ENCODE measurements at regions not wholly inside any gene's neighbourhood (a gene's known extent, or its start where the extent isn't known, plus 50 kb on each side); places are given as distances from the start of the nearest gene placed in this dataset.

DNA sequence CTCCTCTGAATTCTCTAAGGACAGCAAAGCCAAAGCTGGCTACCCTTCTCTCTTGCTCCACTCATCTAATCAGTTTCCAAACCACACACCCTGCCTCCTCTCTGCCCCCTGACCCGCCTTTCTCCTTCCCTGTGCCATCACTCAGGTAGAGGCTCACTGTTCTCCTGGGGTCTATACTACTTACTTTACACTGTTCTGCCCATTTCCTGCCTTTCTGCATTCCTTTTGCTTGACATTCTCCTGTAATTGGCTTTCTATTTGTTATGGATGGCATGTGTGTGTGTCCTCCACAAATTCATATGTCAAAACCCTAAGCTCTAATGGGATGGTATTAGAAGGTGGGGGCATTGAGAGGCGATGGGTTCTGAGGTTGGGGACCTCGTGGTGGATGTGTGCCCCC, 675.2 kb upstream of the ID2 start:
- no peak for DNase-seq
- H3K36me3 ChIP-seq: no peaks in the 10 kb centered on the region
- WGBS, 2 donors: 93 to 96% methylated on average over 3 of the region's 3 CpGs
- H3K27me3 ChIP-seq: no peaks in the 10 kb centered on the region
- H3K4me3 ChIP-seq (replicated peaks in 1 of 3): no peak overlapping the region
- H3K27ac ChIP-seq: no peak overlapping the region
- no peaks in the 10 kb centered on the region for H3K9me3 ChIP-seq
- TF ChIP-seq POLR2A (IDR thresholded peaks at IDR 0.05): no peak
- TF ChIP-seq, protein P1, sequence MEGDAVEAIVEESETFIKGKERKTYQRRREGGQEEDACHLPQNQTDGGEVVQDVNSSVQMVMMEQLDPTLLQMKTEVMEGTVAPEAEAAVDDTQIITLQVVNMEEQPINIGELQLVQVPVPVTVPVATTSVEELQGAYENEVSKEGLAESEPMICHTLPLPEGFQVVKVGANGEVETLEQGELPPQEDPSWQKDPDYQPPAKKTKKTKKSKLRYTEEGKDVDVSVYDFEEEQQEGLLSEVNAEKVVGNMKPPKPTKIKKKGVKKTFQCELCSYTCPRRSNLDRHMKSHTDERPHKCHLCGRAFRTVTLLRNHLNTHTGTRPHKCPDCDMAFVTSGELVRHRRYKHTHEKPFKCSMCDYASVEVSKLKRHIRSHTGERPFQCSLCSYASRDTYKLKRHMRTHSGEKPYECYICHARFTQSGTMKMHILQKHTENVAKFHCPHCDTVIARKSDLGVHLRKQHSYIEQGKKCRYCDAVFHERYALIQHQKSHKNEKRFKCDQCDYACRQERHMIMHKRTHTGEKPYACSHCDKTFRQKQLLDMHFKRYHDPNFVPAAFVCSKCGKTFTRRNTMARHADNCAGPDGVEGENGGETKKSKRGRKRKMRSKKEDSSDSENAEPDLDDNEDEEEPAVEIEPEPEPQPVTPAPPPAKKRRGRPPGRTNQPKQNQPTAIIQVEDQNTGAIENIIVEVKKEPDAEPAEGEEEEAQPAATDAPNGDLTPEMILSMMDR (IDR thresholded peaks at IDR 0.05): no peak
- intact Hi-C loops (cut with DNase I): no loop called here
- H3K4me1 ChIP-seq: no peaks in the 10 kb centered on the region

DNA sequence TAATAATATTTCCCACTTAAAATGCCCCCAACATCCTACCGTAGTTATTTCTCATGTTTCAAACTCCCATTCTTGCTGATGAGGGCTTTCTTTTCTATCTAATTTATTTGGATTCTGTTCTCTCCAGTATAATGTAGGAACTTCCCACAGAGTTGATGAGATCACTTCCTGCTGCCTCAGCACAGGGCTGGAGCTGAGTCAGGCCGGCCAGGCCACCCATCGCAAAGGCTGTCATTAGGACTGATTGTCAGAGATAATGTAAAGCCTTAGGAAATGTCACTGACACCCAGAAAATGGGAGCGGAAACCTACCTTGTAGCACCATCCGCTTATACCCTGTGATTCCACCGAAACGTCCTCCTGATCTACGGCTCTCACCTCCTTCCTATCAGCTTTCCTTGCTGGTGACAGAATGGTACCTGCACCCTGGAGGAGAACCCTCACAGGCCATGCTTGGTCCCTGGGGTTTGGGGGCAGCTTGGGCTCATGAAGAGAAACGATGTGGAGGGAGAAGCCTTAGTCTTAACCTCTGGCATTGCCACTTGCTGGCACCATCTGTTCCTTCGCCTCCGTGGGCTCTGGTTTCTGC, 672.8 kb upstream of the ID2 start:
- WGBS, 2 donors: 88 to 89% methylated on average over 11 of the region's 11 CpGs
- H3K9me3 ChIP-seq: no peaks in the 10 kb centered on the region
- intact Hi-C loops (cut with DNase I): no loop called here

GRCh38 chr2:8015848-8016600, 665.8 kb upstream of the ID2 start:
- no peaks in the 10 kb centered on the region for H3K36me3 ChIP-seq
- no peak overlapping the region for H3K4me3 ChIP-seq (replicated peaks in 1 of 3)
- no peaks in the 10 kb centered on the region for H3K27me3 ChIP-seq
- 77 to 79% methylated on average over 7 of the region's 7 CpGs for WGBS, 2 donors
- intact Hi-C loops (cut with DNase I): no loop called here
- H3K4me1 ChIP-seq: no peaks in the 10 kb centered on the region
- no peaks in the 10 kb centered on the region for H3K9me3 ChIP-seq
- no peak overlapping the region for H3K27ac ChIP-seq
- DNase-seq: no peak
- TF ChIP-seq, protein P1 (IDR thresholded peaks at IDR 0.05): no peak
- TF ChIP-seq POLR2A (IDR thresholded peaks at IDR 0.05): no peak

More for the DNA sequence above, 672.8 kb upstream of the ID2 start:
- Histone ChIP-seq H3K4me1 (no peaks in the 10 kb centered on the region), H3K36me3 (no peaks in the 10 kb centered on the region), H3K4me3 (replicated peaks in 1 of 3) (no peak overlapping the region), H3K27me3 (no peaks in the 10 kb centered on the region), H3K27ac (no peak overlapping the region)
- DNase-seq: no peak
- TF ChIP-seq POLR2A (IDR thresholded peaks at IDR 0.05): no peak
- TF ChIP-seq, protein P1 (IDR thresholded peaks at IDR 0.05): no peak

- DNase-seq: no peak
- Histone ChIP-seq H3K9me3 (no peaks in the 10 kb centered on the region), H3K4me1 (no peaks in the 10 kb centered on the region), H3K27me3 (no peaks in the 10 kb centered on the region), H3K4me3 (replicated peaks in 1 of 3) (no peak overlapping the region), H3K36me3 (no peaks in the 10 kb centered on the region), H3K27ac (no peak overlapping the region)
- TF ChIP-seq, protein P1 (IDR thresholded peaks at IDR 0.05): no peak
- no peak for TF ChIP-seq POLR2A (IDR thresholded peaks at IDR 0.05)
- WGBS, 2 donors: 87 to 93% methylated on average over 4 of the region's 4 CpGs
- intact Hi-C loops (cut with DNase I): no loop called here
Measured at GRCh38 chr2:8016688-8017087, 665.2 kb upstream of the ID2 start.

DNA sequence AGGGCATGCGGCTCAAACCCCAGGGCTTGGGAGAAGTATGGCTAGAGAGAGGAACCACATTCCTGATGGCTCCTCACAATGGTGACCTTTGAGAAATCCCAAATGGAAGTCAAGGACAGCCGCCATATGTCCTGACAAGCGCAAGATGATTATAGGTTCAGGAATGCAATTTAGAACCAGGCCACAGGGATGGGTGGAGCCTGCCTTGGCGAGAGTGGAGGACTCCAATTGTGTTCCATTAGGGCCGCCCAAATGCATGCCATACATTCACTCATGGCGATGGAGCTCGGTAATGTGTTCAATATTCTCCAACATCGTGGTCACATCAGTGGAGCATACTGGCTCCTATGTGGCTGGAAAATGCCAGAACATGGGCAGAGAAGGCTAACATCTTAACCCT, 662.9 kb upstream of the ID2 start:
- TF ChIP-seq, protein P1 (IDR thresholded peaks at IDR 0.05): no peak
- TF ChIP-seq POLR2A (IDR thresholded peaks at IDR 0.05): no peak
- no peaks in the 10 kb centered on the region for H3K27me3 ChIP-seq
- intact Hi-C loops (cut with DNase I): no loop called here
- DNase-seq: no peak
- no peak overlapping the region for H3K4me3 ChIP-seq (replicated peaks in 1 of 3)
- no peaks in the 10 kb centered on the region for H3K9me3 ChIP-seq
- WGBS, 2 donors: 97 to 99% methylated on average over 8 of the region's 8 CpGs
- H3K4me1 ChIP-seq: no peaks in the 10 kb centered on the region
- no peak overlapping the region for H3K27ac ChIP-seq
- no peaks in the 10 kb centered on the region for H3K36me3 ChIP-seq
